GM18909 (cell line): ENCODE measurements at regions not wholly inside any gene's neighbourhood (a gene's known extent, or its start where the extent isn't known, plus 50 kb on each side); places are given as distances from the start of the nearest gene placed in this dataset.

Experiments used
- ATAC-seq: cut with Tn5 transposase; IDR thresholded peaks from one replicate; pipeline ENCODE4 v1.9.1; 2021; ENCODE audit warnings: mild to moderate bottlenecking; ENCODE audit not compliant: unreplicated experiment, poor library complexity

GRCh38 chr15:62561571-62561970 lies 396.5 kb upstream of the C2CD4B start:
- ATAC-seq = no peak

GRCh38 chr15:62564886-62565633 lies 400.0 kb upstream of the C2CD4B start:
- no peak for ATAC-seq

- ATAC-seq = no peak
Observed at GRCh38 chr15:62565634-62566026, 400.5 kb upstream of the C2CD4B start.

GRCh38 chr15:62566248-62566647 lies 401.2 kb upstream of the C2CD4B start:
- ATAC-seq = no peak

GRCh38 chr15:62567501-62567900 lies 402.4 kb upstream of the C2CD4B start:
- ATAC-seq = no peak

- ATAC-seq = no peak
Observed at GRCh38 chr15:62568004-62568403, 402.9 kb upstream of the C2CD4B start.

- no peak for ATAC-seq
Observed at GRCh38 chr15:62568702-62569101, 403.6 kb upstream of the C2CD4B start.

GRCh38 chr15:62569460-62570404 lies 404.6 kb upstream of the C2CD4B start:
- ATAC-seq = no peak

- no peak for ATAC-seq
Observed at GRCh38 chr15:62570405-62570783, 405.3 kb upstream of the C2CD4B start.

- ATAC-seq = no peak
Observed at GRCh38 chr15:62571072-62571471, 406.0 kb upstream of the C2CD4B start.

GRCh38 chr15:62572797-62573196 lies 407.7 kb upstream of the C2CD4B start:
- ATAC-seq = no peak

GRCh38 chr15:62573876-62574275 lies 408.8 kb upstream of the C2CD4B start:
- no peak for ATAC-seq

GRCh38 chr15:62578546-62578945 lies 413.5 kb upstream of the C2CD4B start:
- no peak for ATAC-seq

GRCh38 chr15:62578960-62579359 lies 413.9 kb upstream of the C2CD4B start:
- ATAC-seq = no peak

GRCh38 chr15:62579842-62580241 lies 414.8 kb upstream of the C2CD4B start:
- ATAC-seq = no peak

- ATAC-seq = no peak
Observed at GRCh38 chr15:62582580-62582979, 417.5 kb upstream of the C2CD4B start.

- ATAC-seq = no peak
Observed at GRCh38 chr15:62584301-62585235, 419.5 kb upstream of the C2CD4B start.

- ATAC-seq = no peak
Observed at GRCh38 chr15:62588938-62589670, 424.0 kb upstream of the C2CD4B start.
